CD4-positive, alpha-beta T cell treated with Interferon gamma for 1 hour (primary cell): ENCODE measurements at regions not wholly inside any gene's neighbourhood (a gene's known extent, or its start where the extent isn't known, plus 50 kb on each side); places are given as distances from the start of the nearest gene placed in this dataset.

Experiments used
- DNase-seq: peaks from one replicate; pipeline ENCODE4 v3.0.0-alpha.2; 2020

GRCh38 chr9:108674766-108675530 lies 180.8 kb downstream of the ACTL7B start:
- DNase-seq: no peak

DNA sequence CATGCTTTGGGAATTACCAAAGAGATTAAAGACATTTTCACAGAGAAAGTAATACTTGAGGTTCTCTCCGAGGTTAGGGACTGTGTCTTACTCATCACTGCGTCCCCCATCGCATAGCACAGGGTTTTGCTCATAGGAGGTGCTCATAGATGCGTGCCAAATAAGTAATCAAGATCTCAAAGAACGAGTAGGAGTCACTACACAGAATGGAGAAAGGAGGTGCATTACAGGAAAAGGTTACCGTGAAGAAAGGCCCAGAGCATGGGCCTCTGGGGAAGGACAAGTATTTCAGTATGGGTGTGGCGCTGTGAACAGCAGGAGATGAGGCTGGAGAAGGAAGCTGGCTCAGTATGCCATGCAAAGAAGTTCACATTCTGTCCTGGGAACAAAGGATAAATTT lies 182.4 kb downstream of the ACTL7B start:
- DNase-seq: no peak

DNA sequence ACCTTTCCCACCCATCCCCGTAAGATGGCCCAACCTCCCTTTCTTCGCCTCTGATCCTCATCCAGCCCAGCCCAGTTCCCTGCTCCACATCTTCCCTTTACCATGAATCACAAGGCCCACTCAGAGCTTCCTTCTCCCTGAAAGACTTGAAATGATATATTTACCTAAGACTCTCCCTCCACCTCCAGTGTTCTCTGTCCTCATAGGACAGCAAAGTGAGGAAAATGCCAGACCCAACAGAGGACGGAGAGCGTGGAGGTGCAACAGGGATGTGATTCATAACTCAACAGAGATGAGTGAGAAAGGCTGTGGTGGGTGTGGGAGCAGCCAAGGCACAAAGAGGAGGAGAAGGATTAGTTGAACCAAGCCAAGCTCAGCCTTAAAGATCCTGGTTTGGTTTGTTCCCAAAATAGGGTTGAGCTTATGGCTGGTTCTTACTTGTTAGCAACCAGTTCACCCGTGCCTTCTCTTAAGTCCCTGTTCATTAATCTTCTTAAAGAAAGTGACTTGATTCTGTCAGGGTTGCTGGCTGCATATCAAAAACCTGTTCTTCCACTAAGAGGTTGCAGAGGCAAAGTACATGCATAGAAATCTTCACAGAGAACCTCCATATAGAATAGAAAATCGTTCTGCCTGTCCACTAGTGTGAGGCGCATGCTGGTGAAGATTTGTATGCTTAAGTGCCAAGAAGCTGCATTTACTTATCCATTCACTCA lies 183.2 kb downstream of the ACTL7B start:
- no peak for DNase-seq

DNA sequence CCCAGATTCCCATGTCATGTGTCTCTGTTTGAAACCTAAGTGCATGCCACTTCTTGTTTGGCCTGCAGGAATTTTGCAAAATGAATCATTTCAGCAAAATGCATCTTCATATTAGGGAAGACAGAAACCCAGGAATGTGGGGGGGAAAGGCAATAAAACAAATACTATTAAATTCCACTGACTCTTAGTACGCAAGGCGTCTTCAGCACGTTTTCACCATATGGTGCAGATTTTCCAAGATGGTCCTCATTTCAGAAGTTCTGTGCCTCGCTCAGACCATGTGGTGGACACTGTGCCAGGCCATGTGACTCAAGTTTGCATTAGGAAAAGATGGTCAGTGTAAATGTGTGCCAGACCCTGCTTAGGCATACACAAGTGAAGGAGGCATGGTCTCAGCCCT lies 184.0 kb downstream of the ACTL7B start:
- no peak for DNase-seq

- DNase-seq: no peak
These were observed 184.6 kb downstream of the ACTL7B start for GRCh38 chr9:108671176-108671575.

GRCh38 chr9:108668938-108669335 lies 186.8 kb downstream of the ACTL7B start:
- DNase-seq: no peak

GRCh38 chr9:108668191-108668937 lies 187.4 kb downstream of the ACTL7B start:
- DNase-seq: no peak

DNA sequence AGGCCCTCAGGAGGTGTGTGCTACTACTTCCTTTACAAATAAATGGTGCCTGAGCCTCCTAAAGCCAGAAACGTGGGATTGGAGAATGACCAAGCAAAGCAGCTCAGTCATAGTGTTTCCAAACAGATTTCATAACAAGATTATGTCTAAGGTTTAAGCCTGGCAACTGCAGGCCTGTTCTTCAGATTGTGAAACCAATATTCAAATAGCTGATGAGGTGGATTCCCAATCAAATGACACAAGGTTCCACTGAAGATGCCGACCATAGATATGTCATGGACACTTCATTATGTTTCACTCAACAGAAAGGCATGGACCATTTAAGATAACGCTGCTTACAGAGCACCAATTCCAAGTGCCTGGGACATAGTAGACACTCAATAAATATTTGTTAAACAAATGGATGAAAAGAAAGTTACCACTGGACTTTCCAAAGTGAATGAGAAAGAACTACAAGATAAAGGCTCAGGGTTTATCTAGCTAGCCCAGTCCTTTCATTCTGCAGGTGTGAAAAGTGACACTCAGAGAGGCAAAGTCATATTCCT lies 189.5 kb downstream of the ACTL7B start:
- DNase-seq: no peak

DNA sequence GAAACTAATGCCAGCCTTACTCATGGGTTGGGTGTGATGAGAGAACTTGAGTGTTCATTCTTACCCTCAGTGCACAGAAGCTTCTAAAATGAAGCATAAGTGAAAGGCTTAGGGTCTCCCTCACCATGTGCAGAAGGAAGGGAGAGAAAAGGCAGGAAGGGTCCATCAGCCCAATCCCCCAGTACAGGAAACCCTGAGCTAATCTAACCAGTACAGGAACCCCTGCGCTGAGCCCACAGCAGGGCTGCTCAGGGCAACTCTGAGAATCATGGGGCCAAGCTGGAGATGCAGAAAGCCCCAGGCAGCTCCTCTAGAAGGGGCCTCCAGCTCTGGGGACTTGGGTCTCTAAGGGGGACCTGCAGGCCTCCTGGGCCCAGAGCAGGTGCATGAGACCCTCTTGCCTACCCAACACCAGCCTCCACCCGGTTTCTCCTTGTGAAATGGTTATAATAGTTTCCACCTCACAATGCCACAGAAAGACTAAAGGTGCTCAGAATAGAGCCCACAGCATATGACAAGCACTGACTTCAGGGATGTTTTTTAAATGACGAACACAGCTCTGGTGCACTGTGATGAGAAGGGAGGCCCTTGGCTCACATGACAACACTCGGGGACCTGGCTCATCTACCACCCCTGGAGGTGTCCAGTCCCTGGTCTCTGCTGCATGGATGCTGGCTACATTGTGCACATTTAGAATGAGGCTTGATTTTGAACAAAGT lies 190.1 kb downstream of the ACTL7B start:
- DNase-seq: no peak

DNA sequence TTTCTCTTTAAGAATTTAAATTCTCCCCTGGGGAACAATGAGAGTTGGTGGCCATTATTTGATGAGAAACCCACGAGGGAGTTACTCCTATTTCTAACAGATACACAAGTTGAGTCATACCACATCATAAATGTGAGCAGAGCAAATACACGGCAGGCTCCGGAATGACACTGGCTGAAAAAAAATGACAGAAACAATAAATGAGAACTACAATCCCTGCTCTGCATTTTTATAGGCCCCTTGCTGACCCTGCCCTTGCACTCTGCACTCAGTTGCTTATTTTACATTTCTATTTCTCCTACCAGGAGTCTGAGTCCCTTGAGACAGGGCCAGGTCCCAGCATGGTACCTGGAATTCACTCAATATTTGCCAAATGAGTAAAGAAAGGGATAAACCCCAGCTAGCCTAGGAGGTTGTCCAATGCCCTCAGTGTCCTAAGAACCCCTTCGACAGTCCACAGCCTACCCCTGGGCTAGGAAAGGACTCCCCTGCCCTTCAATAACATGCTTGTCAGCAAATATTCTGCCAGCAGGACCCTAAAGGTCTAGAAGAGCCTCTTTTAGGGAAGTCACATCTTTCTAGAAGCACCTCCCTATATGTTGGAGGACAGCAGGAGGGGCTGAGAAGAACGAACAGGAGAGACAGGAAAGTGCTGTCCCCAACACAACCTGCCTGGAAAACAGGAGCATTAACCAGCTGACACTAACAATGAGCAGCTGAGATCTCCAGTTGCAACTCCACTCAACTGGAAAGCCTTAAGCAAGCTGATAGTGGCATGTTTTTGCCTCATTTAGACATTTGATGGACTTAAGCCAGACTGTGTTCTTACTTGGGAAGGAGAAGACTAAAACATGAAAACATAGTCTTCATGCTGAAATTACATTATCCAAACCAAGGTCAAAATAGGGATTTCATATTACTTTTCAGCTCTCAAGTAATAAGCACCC lies 191.2 kb downstream of the ACTL7B start:
- DNase-seq: no peak

- DNase-seq: no peak
These were observed 192.4 kb downstream of the ACTL7B start for GRCh38 chr9:108663422-108663821.

DNA sequence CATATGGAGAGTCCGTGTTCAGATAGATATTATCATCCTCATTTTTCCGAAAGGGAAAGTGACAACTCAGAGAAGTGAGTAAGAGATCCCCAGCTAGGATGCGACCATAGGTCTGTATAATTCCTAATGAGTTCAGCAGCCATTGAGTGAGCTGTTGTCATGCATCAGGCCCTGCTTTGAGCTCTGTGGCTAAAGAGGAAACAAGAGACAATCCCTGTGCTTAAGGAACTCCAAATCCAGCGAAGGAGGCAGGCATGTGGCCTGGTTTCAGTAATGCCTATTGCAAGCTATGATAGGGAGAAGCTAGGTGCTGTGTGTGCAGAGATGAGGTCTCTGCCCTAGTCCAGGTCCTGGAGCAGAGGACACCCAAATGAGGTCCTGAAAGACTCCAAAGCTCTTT lies 192.8 kb downstream of the ACTL7B start:
- DNase-seq: no peak

GRCh38 chr9:108662091-108662875 lies 193.5 kb downstream of the ACTL7B start:
- no peak for DNase-seq

DNA sequence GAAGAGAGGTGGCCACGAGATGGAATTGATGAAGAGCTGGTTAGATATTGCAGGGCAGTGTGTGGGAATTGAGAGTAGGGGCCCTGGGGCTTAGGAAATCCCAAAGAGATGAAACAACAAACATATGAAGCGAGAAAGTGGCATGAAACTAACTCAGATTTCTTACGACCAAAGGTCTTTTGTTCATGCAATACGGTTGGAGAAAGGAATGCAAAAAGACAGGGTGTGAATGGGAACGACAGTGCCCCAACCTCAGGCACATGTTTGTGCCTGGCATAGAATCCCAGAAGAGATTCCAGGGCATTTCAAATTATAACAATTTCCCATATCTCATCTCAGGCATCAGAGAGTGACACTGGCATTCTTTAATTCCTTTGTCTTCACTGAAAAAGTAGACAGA lies 199.2 kb downstream of the ACTL7B start:
- no peak for DNase-seq

- DNase-seq: no peak
These were observed 200.0 kb downstream of the ACTL7B start for GRCh38 chr9:108655818-108656217.

GRCh38 chr9:108654566-108654965 lies 201.2 kb downstream of the ACTL7B start:
- DNase-seq: no peak

DNA sequence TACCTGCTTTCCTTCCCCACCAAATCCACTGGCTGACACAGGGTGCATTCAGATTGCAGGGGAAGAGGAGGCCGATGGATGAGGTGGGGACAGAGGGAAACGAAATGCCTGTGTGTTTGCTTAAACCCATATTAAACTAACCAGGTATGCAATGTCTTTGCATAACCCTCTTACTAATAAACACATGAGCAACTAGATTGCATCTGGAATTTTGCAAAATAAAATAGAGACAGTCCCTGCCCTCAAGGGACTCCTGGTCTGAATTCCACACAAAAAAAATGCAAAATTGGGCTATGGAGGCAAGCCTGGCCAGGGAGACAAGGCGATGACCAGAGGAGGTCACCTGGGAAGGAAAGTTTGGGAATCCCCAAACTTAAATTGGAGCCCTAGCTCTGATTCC lies 202.9 kb downstream of the ACTL7B start:
- no peak for DNase-seq

GRCh38 chr9:108650826-108651225 lies 205.0 kb downstream of the ACTL7B start:
- no peak for DNase-seq

DNA sequence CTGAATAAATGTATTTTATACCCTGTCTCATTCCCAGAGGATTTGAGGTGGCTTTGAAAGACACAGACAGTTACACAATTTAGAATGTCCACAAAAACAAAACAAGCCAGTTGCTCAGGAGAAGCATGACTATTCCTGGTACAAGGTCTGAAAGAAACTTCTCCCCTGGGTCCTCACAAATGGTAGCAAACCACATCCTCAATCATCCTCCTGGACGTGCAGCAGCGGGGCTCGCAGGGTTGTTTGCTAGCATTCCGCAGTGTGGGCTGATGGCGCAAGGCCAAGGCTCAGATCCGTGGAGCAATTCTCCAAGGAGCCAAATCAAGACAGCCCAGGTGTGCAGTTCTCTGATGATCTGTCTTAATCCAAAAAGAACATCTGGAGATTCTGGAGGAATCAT lies 210.3 kb downstream of the ACTL7B start:
- DNase-seq: no peak

GRCh38 chr9:108643731-108644510 lies 211.9 kb downstream of the ACTL7B start:
- DNase-seq: no peak
